Epithelial cell of esophagus (primary cell): ENCODE measurements at regions not wholly inside any gene's neighbourhood (a gene's known extent, or its start where the extent isn't known, plus 50 kb on each side); places are given as distances from the start of the nearest gene placed in this dataset.

Experiments
- DNase-seq: peaks from one replicate; pipeline ENCODE4 v3.0.0; 2010; ENCODE audit warnings: low read depth
- H3K4me3 ChIP-seq: 2 replicates; pipeline ENCODE4 v1.5.1; 2011; ENCODE audit warnings: mild to moderate bottlenecking, low read length, control low read depth
- TF ChIP-seq, protein P1 (sequence below): IDR thresholded peaks from 2 replicates; pipeline ENCODE4 v1.5.1; 2011; ENCODE audit warnings: low read depth, mild to moderate bottlenecking, low read length, control low read depth, inconsistent platforms; ENCODE audit not compliant: insufficient read depth; ENCODE audit errors: missing control alignments

DNA sequence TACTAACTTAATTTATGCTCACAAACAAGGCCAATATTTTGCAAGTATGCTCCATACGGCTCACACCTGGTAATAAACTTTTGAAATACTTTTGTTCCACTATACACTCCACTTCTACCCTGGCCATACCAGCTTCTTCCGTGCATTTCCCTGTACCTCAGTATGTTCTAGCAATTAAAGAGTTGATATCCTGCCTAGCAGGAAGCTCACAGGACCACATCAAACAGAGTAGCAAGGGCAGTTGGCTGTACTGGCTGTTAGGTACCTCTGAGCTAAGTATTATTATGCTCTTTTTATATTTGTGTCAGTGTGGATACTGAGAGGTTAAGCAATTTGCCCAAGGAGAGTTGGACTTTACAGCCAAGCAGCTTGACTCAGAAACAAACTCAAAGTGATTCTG, 257.7 kb downstream of the SLITRK6 start:
- TF ChIP-seq, protein P1, sequence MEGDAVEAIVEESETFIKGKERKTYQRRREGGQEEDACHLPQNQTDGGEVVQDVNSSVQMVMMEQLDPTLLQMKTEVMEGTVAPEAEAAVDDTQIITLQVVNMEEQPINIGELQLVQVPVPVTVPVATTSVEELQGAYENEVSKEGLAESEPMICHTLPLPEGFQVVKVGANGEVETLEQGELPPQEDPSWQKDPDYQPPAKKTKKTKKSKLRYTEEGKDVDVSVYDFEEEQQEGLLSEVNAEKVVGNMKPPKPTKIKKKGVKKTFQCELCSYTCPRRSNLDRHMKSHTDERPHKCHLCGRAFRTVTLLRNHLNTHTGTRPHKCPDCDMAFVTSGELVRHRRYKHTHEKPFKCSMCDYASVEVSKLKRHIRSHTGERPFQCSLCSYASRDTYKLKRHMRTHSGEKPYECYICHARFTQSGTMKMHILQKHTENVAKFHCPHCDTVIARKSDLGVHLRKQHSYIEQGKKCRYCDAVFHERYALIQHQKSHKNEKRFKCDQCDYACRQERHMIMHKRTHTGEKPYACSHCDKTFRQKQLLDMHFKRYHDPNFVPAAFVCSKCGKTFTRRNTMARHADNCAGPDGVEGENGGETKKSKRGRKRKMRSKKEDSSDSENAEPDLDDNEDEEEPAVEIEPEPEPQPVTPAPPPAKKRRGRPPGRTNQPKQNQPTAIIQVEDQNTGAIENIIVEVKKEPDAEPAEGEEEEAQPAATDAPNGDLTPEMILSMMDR = no peak
- no peak for DNase-seq
- no peak overlapping the region for H3K4me3 ChIP-seq

DNA sequence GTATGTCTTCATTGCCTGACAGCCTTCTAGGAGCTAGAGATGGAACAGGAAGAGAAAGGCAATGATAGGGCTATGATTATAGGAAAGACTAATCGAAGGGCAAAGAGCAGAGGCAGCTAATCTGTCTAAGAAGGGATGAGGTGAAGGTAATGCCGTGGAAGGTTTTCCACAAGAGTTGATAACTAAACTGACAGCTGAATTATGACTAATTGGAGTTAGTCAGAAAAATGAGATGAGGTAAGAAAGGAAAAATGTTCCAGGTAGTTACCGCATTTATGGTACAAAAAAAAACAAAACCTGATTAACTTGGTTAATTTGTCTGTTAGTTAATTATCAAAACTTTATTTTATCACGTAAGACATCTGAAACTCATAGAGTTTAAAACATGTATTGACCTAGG, 260.3 kb downstream of the SLITRK6 start:
- H3K4me3 ChIP-seq = no peak overlapping the region
- DNase-seq = peak; percentile 61
- TF ChIP-seq, protein P1 = no peak

DNA sequence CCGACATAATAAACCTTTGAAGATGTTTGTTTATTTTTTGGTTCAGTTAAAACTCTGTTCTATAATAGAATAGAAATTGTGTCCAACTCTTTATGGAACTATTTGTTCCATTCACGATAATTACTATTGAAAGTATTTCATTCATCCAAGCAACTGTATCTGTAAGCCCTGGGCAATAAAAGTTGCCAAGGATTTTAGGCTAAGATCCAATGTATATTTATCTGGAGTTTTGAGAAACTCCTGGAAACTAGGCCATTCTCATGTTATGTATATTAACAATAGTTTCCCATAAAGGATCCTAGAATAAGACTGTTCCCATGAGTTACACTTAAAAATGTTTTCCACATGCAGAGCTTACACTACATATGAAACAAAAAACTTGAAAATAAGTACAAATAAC, 261.6 kb downstream of the SLITRK6 start:
- no peak for DNase-seq
- TF ChIP-seq, protein P1 = no peak
- no peak overlapping the region for H3K4me3 ChIP-seq

DNA sequence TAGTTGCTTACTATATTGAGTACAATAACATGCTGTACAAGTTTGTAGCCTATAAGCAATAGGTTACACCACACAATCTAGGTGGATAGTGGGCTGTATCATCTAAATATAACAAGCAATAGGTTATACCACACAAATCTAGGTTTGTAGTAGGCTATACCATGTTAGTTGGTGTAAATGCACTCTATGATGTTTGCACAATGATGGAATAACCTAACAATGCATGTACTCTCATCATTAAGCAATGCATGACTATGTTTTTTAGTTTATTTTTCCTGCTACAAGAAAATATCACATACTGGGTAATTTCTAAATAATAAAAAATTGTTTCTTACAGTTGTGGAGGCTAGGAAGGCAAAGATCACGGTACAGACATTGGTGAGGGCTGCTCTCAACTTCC, 262.5 kb downstream of the SLITRK6 start:
- H3K4me3 ChIP-seq = no peak overlapping the region
- peak; percentile 54 for DNase-seq
- TF ChIP-seq, protein P1 = no peak

DNA sequence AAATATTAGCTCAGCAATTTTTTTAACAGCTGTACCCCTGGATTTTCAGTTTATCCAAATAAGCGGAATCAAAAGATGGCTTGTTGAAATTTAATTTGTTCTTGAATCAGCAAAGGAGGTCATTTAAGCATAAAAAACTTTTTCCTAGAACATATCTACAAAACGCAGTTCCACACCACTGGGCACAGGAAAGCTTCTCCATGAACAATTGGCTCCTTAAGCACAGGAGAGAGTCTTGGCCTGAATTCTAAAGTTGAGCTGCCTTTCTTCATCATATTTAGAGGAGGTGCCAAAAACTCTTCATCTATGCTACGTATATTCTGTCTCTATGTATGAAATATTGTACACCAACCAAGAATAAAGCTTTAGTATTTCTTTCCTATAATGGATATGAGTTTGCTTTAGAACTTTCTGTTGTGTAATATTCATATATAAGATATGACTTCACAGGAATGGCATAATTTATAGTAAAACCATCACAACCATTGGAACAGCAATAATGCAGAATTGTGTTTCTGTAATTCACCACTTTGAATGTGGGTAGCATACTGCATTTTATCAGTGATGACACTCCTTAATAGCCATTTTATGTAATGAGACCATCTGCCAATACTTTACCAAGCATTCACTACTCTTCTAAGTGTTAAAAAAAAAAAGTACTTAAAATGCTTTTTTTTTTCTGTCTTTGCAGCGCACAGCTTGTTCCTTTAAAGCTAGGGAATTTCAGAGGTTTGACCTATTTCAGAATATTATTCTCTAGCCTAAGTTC, 263.7 kb downstream of the SLITRK6 start:
- TF ChIP-seq, protein P1 = no peak
- DNase-seq = no peak
- H3K4me3 ChIP-seq = no peak overlapping the region

DNA sequence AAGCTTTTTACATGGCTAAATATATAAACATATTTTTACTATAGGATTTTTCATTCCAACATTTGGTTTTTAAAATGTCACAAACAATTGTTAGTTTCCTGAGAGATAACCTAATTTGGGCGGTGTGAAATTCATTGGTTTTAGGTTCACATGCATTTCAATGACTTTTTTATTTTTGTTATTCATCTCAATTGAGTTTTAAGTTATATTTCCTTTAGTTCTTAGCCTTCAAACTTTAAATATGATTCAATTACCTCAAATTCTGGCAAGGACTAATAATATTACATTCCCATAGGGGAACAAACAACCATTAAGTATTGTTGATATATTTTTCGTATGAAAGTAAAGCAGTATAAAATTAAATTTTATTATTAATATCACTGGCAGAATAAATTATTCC, 265.3 kb downstream of the SLITRK6 start:
- TF ChIP-seq, protein P1 = no peak
- DNase-seq = no peak
- no peak overlapping the region for H3K4me3 ChIP-seq

DNA sequence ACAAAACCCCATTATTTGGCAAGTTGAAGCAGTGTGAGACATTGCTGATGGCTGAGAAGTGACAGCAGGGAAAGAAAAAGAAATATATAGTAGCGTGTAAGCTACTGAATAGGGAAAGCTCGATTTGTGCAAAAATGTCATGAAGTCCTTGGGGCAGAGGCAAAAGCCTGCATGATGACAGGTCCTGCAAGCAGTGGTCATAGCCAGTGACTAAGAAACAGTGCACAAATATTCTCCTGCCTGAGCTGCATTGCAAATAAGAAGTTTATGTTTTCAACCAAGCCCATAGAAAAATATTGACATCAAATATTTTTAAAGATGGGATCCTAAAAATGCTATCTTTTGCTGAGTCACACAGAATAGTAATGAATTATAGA, 270.0 kb downstream of the SLITRK6 start:
- no peak overlapping the region for H3K4me3 ChIP-seq
- TF ChIP-seq, protein P1 = no peak
- peak; percentile 34 for DNase-seq
